GM21447 (cell line): ENCODE measurements at regions not wholly inside any gene's neighbourhood (a gene's known extent, or its start where the extent isn't known, plus 50 kb on each side); places are given as distances from the start of the nearest gene placed in this dataset.
"Not testable (repeated sequence)": the region's sequence is repeated elsewhere in the genome, so short reads cannot be mapped to it uniquely, and the experiment has no call there.

Experiments
- ATAC-seq: cut with Tn5 transposase; IDR thresholded peaks from one replicate; pipeline ENCODE4 v1.9.1; 2021; ENCODE audit not compliant: unreplicated experiment

DNA sequence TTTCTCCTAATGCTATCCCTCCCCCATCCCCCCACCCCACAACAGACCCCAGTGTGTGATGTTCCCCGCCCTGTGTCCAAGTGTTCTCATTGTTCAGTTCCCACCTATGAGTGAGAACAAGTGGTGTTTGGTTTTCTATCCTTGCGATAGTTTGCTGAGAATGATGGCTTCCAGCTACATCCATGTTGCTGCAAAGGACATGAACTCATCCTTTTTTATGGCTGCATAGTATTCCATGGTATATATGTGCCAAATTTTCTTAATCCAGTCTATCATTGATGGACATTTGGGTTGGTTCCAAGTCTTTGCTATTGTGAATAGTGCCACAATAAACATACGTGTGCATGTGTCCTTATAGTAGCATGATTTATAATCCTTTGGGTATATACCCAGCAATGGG, 83.6 kb upstream of the CALCR start:
- not testable (repeated sequence) for ATAC-seq

DNA sequence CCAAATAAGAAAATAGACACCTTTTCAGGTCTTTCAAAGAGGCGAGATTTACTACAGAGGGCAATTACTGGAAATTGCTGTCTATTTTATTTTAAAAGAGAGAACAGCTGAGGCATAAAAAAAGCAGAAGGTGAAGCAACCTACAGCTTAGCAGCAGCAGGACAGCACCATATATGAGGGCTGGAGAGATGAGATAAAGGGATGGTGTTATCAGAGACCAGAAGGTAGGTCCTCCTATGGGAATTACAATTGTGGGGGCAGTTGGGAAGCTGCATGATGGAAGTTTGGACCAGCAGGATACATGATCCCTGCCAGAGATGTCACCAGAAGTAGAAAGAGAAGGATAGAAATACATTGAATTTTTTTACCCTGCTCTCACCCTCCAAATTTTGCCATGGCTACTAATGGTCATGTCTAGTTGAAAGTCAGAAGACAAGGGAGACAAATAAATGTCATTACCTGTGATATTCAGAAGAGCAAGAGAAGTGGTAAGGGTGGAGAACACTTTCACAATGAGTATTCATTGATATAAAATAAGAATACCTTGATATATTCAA, 77.2 kb upstream of the CALCR start:
- no peak for ATAC-seq

DNA sequence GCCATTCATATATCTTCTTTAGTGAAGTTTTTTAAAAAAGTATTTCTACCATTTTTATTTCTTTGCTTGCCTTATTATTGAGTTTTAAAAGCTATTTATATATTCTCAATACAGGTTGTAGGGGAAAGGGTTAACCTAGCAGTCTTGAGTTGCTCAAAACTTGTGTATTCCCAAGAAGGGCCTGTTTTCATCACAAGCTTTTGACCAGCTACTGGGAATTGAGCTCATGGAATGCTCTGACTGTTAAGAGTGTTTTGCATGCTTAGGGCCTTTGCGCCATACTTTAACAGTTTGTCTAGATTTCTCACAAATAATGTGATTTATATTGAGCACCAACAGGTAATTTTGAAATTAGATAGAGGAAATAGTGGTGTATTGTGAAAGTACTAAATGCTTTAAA, 72.0 kb upstream of the CALCR start:
- ATAC-seq = no peak

DNA sequence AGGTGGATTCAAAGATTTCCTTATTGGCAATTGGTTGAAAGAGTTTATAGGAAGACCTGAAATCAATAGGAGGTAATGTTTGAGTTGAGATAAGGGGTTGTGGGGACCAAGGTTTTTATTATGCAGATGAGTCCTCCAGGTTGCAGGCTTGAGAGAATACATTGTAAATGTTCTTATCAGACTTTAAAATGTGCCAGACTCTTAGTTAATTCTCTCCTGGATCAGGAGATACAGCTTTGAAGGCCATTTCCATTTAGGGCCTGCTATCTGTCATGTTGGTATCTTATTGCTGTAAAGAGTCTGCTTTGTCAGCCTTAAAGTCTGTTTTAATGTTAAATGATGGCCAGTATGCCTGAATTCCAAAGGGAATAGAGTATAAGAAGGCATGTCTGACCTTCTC, 61.8 kb upstream of the CALCR start:
- no peak for ATAC-seq

DNA sequence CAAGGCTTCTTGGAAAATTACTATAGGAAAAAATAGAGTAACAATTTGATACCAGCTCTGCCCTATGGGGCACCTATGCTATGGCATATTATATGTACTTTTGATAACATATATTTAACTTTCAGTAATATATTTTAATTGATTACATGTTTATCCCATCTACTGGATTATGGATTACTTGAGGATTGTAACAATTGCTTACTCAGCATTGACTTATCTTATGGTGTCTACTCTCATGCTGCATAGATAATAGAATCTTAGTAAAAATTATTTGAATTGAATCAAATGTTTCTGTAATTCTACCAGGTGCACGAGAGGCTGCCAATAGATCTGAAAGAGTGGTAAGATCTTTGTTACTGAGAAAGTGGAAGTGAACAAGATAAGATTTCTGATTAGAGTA, 57.8 kb upstream of the CALCR start:
- no peak for ATAC-seq

DNA sequence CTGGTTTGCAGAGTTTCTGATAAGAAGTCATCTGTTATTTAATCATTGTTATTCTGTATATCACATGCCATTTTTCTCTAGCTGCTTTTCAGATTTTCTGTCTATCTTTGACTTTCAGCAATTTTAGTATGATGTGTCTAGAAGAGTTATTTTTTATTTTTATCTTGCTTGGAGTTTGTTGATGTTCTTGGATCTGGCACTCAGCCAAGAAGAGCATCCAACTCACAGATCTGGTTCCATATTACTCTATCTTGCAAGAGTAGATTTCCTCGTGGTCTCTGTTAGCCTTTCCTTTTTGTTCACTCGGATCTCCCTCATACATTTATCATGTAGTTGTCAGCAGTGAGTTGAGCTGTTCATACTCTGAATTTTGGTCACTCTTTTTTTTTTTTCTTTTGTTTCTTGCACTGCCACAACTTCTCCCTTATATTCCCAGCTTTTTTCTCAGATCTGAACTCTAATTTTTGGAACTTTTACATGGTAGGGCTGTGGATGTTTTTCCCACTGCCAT, 54.8 kb upstream of the CALCR start:
- ATAC-seq = no peak

DNA sequence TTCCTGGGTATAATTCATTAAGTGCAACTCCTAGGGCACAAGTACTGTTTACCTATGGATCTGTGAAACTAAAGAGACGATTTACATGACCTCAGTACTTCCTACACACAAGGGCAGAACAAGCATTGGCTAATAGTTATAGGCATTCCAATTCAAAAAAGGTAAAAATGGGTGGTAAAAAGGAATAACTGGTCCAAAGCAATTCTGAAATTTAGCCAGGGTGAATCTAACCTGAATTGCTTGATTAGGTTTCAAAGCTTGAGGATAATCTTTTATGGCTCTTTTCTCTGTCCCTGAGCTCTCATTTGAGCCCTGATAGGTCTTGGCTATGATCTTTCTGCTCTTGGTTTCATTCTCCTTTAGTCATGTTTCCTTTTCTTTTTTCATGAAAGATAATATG, 52.3 kb upstream of the CALCR start:
- ATAC-seq = no peak
